Esophagus muscularis mucosa (tissue), 3 donors: ENCODE measurements at regions not wholly inside any gene's neighbourhood (a gene's known extent, or its start where the extent isn't known, plus 50 kb on each side); places are given as distances from the start of the nearest gene placed in this dataset.

Experiments used
- POLR2A ChIP-seq: fragments of 450-650 bp; IDR thresholded peaks from one replicate; pipeline ENCODE4 v1.6.1; 2017; ENCODE audit warnings: antibody characterized with exemption, moderate library complexity, mild to moderate bottlenecking, low read depth
- TF ChIP-seq, protein P1 (sequence below), 3 experiments: fragments of 200-600 bp in 2 of 3; fragments of 450-650 bp in 1 of 3; sonication (generic) in 2 of 3; IDR thresholded peaks; one replicate each; pipeline ENCODE4 v1.5.1; 2017 to 2019; ENCODE audit warnings: antibody characterized with exemption in 3 of 3, mild to moderate bottlenecking in 2 of 3, moderate library complexity in 1 of 3

GRCh38 chr13:22112956-22113745 lies 442.3 kb downstream of the FGF9 start:
- TF ChIP-seq, protein P1, sequence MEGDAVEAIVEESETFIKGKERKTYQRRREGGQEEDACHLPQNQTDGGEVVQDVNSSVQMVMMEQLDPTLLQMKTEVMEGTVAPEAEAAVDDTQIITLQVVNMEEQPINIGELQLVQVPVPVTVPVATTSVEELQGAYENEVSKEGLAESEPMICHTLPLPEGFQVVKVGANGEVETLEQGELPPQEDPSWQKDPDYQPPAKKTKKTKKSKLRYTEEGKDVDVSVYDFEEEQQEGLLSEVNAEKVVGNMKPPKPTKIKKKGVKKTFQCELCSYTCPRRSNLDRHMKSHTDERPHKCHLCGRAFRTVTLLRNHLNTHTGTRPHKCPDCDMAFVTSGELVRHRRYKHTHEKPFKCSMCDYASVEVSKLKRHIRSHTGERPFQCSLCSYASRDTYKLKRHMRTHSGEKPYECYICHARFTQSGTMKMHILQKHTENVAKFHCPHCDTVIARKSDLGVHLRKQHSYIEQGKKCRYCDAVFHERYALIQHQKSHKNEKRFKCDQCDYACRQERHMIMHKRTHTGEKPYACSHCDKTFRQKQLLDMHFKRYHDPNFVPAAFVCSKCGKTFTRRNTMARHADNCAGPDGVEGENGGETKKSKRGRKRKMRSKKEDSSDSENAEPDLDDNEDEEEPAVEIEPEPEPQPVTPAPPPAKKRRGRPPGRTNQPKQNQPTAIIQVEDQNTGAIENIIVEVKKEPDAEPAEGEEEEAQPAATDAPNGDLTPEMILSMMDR (IDR thresholded peaks at IDR 0.05), result no peak
- TF ChIP-seq POLR2A, result no peak
